A673 (cell line): ENCODE measurements at regions not wholly inside any gene's neighbourhood (a gene's known extent, or its start where the extent isn't known, plus 50 kb on each side); places are given as distances from the start of the nearest gene placed in this dataset.
"Not testable (repeated sequence)": the region's sequence is repeated elsewhere in the genome, so short reads cannot be mapped to it uniquely, and the experiment has no call there.

ENCODE experiments used
- BruUV-seq: library from RNA; stranded (reverse); fragments of 400-500 nt; replicated peaks from 2 replicates; lab custom pipeline; 2021; lab: Mats Ljungman, UMichigan
- CTCF ChIA-PET: fragments of 300-600 bp; sonication (Branson Sonifier 250); formaldehyde crosslinking; loops from one replicate; lab custom pipeline; 2022; ENCODE audit warnings: antibody characterized with exemption; lab: Charles Lee
- POLR2A ChIA-PET: fragments of 300-600 bp; sonication (Branson Sonifier 250); formaldehyde crosslinking; loops from one replicate; lab custom pipeline; 2022; ENCODE audit warnings: antibody characterized with exemption; ENCODE audit not compliant: low non-redundant PET; lab: Charles Lee
- DNase-seq: peaks from one replicate; pipeline ENCODE4 v3.0.0-alpha.2; 2015; ENCODE audit warnings: low spot score
- H3K27ac ChIP-seq: fragments of 200-600 bp; sonication (generic); 2 replicates; pipeline ENCODE4 v1.5.1; 2016; ENCODE audit warnings: mixed run types, low read depth, mild to moderate bottlenecking, mixed read lengths, antibody characterized with exemption, low read length; ENCODE audit not compliant: poor library complexity, severe bottlenecking
- H3K27me3 ChIP-seq: fragments of 200-600 bp; sonication (generic); replicated peaks from 2 replicates; pipeline ENCODE4 v1.6.1; 2017; ENCODE audit warnings: mixed run types, low read depth, mild to moderate bottlenecking, mixed read lengths, antibody characterized with exemption, low read length; ENCODE audit not compliant: insufficient read depth, poor library complexity
- H3K36me3 ChIP-seq: fragments of 200-600 bp; sonication (generic); 2 replicates; pipeline ENCODE4 v1.6.1; 2016; ENCODE audit warnings: mixed run types, mild to moderate bottlenecking, mixed read lengths, antibody characterized with exemption, low read length; ENCODE audit not compliant: insufficient read depth, poor library complexity, severe bottlenecking
- H3K4me1 ChIP-seq: fragments of 200-600 bp; sonication (generic); 2 replicates; pipeline ENCODE4 v1.6.1; 2017; ENCODE audit warnings: mixed run types, mild to moderate bottlenecking, mixed read lengths, antibody characterized with exemption, low read length; ENCODE audit not compliant: insufficient read depth, poor library complexity, severe bottlenecking
- H3K4me3 ChIP-seq: fragments of 200-600 bp; sonication (generic); 2 replicates; pipeline ENCODE4 v1.5.1; 2016; ENCODE audit warnings: low read depth, mixed run types, mild to moderate bottlenecking, mixed read lengths, low read length; ENCODE audit not compliant: poor library complexity, severe bottlenecking
- H3K9me3 ChIP-seq: fragments of 200-600 bp; sonication (generic); 2 replicates; pipeline ENCODE4 v1.6.1; 2016; ENCODE audit warnings: mixed run types, low read depth, mild to moderate bottlenecking, mixed read lengths, antibody characterized with exemption, low read length; ENCODE audit not compliant: poor library complexity, severe bottlenecking
- EZH2 ChIP-seq: fragments of 200-600 bp; sonication (generic); IDR thresholded peaks from 2 replicates; pipeline ENCODE4 v1.6.1; 2017; ENCODE audit warnings: borderline replicate concordance, low read depth, mild to moderate bottlenecking, mixed read lengths, antibody characterized with exemption, low read length; ENCODE audit not compliant: poor library complexity, severe bottlenecking
- intact Hi-C: fragments of 100-400 bp; cut with micrococcal nuclease; formaldehyde crosslinking; loops from one replicate; pipeline ENCODE4 v1.10.0; 2022; ENCODE audit not compliant: unreplicated experiment
- TF ChIP-seq, protein P1 (sequence below): fragments of 300-800, 200-600 bp; sonication (generic); conservative IDR thresholded peaks from 2 replicates; pipeline ENCODE4 v1.5.1; 2017; ENCODE audit warnings: low read depth, mild to moderate bottlenecking, antibody characterized with exemption, low read length, moderate library complexity, mixed read lengths

DNA sequence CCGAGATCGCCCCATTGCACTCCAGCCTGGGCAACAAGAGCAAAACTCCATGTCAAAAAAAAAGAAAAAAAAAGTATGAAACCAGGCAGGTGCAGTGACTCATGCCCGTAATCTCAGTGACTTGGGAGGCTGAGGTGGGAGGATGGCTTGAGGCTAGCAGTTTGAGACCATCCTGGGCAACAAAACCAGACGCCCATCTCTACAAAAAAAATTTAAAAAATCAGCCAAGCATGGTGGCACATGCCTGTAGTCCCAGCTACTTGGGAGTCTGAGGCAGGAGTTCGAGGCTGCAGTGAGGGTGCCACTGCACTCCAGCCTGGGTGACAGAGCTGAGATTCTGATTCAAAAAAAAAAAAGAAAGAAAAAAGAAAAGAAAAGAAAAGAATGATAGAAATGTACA, 277.8 kb downstream of the MYCN start:
- Histone ChIP-seq H3K9me3 (no peaks in the 10 kb centered on the region), H3K27ac (no peak overlapping the region), H3K36me3 (no peaks in the 10 kb centered on the region), H3K4me1 (no peaks in the 10 kb centered on the region), H3K4me3 (no peak overlapping the region), H3K27me3 (no peaks in the 10 kb centered on the region)
- ChIA-PET CTCF (interaction anchor here (0.9 kb wide), 1 partner anchor 8 kb away, joined by 9 read pairs; no protein-coding TSS in a partner anchor), POLR2A (interaction anchor here (0.7 kb wide), 1 partner anchor 164 kb away, joined by 3 read pairs; no protein-coding TSS in a partner anchor)
- DNase-seq, result no peak
- intact Hi-C loops, result no loop called here
- BruUV-seq, result no TSS peak
- TF ChIP-seq, protein P1, sequence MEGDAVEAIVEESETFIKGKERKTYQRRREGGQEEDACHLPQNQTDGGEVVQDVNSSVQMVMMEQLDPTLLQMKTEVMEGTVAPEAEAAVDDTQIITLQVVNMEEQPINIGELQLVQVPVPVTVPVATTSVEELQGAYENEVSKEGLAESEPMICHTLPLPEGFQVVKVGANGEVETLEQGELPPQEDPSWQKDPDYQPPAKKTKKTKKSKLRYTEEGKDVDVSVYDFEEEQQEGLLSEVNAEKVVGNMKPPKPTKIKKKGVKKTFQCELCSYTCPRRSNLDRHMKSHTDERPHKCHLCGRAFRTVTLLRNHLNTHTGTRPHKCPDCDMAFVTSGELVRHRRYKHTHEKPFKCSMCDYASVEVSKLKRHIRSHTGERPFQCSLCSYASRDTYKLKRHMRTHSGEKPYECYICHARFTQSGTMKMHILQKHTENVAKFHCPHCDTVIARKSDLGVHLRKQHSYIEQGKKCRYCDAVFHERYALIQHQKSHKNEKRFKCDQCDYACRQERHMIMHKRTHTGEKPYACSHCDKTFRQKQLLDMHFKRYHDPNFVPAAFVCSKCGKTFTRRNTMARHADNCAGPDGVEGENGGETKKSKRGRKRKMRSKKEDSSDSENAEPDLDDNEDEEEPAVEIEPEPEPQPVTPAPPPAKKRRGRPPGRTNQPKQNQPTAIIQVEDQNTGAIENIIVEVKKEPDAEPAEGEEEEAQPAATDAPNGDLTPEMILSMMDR, result no peak
- TF ChIP-seq EZH2, result no peak

DNA sequence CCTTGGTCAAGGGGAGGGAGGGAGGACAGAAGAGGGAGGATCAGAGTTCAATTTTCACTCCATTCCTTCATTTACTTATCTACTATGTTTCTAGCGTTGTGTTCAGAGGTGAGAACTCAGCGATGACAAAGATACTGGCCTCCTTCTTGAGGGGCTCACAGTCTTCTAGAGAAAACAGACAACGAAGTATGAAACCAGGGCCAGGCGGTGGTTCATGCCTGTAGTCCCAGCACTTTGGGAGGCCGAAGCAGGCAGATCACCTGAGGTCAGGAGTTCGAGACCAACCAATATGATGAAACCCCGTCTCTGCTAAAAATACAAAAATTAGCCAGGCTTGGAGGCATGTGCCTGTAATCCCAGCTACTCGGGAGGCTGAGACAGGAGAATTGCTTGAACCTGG, 277.4 kb downstream of the MYCN start:
- H3K27ac ChIP-seq, intact Hi-C loops, BruUV-seq, H3K27me3 ChIP-seq, H3K4me1 ChIP-seq, H3K4me3 ChIP-seq, DNase-seq, H3K9me3 ChIP-seq, H3K36me3 ChIP-seq: not testable (repeated sequence)
- ChIA-PET POLR2A (interaction anchor here (0.7 kb wide), 1 partner anchor 164 kb away, joined by 3 read pairs; no protein-coding TSS in a partner anchor), CTCF (interaction anchor here (0.9 kb wide), 1 partner anchor 8 kb away, joined by 9 read pairs; no protein-coding TSS in a partner anchor)

DNA sequence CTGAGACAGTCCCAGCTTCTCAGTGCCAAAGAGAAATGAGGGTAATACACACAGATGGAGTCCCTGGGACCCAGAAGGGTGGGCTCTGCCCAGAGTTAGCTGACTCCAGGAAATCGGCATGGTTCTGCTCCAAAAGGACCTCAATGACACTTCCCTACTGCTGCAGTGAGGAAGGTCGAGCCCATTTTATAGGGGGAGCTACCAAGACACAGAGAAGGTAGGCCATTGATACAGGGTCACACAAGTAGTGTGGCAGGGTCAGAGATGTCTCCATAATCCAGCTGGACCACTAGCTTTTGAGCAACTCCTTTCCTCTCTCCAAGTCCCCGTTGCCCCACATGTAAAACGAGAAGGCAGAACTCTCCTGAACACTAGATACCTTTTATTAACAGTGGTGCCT, 276.9 kb downstream of the MYCN start:
- CTCF ChIA-PET, result no interaction called here
- no peak for TF ChIP-seq EZH2
- TF ChIP-seq, protein P1, result no peak
- Histone ChIP-seq H3K36me3 (no peaks in the 10 kb centered on the region), H3K4me3 (no peak overlapping the region), H3K4me1 (no peaks in the 10 kb centered on the region), H3K27ac (no peak overlapping the region), H3K27me3 (no peaks in the 10 kb centered on the region), H3K9me3 (no peaks in the 10 kb centered on the region)
- intact Hi-C loops, result no loop called here
- POLR2A ChIA-PET, result interaction anchor here (0.7 kb wide), 1 partner anchor 165 kb away, joined by 3 read pairs; no protein-coding TSS in a partner anchor
- no peak for DNase-seq
- BruUV-seq, result no TSS peak

DNA sequence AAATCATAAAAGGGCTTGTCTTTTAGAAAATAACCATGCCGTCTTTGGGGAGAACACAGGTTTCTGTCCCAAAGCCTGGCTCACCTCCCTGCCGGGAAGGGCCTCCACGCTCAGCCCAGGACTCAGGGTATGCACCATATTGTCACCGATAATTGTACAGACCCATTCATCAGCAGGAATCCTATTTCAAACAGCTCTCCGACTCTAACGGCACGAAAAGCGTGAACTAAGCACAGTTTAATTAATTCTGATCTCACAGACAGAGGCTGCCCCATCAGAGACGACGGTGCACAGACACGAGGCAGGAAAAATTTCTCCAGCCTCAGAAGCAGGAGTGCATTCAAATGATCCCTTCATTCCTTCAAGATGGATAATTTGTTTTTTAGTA, 276.2 kb downstream of the MYCN start:
- Histone ChIP-seq H3K36me3 (no peaks in the 10 kb centered on the region), H3K27ac (no peak overlapping the region), H3K27me3 (no peaks in the 10 kb centered on the region), H3K4me3 (no peak overlapping the region), H3K9me3 (no peaks in the 10 kb centered on the region), H3K4me1 (no peaks in the 10 kb centered on the region)
- no TSS peak for BruUV-seq
- TF ChIP-seq, protein P1, result no peak
- TF ChIP-seq EZH2, result no peak
- CTCF ChIA-PET, result no interaction called here
- POLR2A ChIA-PET, result no interaction called here
- DNase-seq, result no peak
- intact Hi-C loops, result no loop called here
